A673 (cell line): ENCODE measurements at regions not wholly inside any gene's neighbourhood (a gene's known extent, or its start where the extent isn't known, plus 50 kb on each side); places are given as distances from the start of the nearest gene placed in this dataset.

ENCODE experiments used
- EZH2 ChIP-seq: fragments of 200-600 bp; sonication (generic); IDR thresholded peaks from 2 replicates; pipeline ENCODE4 v1.6.1; 2017; ENCODE audit warnings: borderline replicate concordance, low read depth, mild to moderate bottlenecking, mixed read lengths, antibody characterized with exemption, low read length; ENCODE audit not compliant: poor library complexity, severe bottlenecking
- TF ChIP-seq, protein P1 (sequence below): fragments of 300-800, 200-600 bp; sonication (generic); conservative IDR thresholded peaks from 2 replicates; pipeline ENCODE4 v1.5.1; 2017; ENCODE audit warnings: low read depth, mild to moderate bottlenecking, antibody characterized with exemption, low read length, moderate library complexity, mixed read lengths

DNA sequence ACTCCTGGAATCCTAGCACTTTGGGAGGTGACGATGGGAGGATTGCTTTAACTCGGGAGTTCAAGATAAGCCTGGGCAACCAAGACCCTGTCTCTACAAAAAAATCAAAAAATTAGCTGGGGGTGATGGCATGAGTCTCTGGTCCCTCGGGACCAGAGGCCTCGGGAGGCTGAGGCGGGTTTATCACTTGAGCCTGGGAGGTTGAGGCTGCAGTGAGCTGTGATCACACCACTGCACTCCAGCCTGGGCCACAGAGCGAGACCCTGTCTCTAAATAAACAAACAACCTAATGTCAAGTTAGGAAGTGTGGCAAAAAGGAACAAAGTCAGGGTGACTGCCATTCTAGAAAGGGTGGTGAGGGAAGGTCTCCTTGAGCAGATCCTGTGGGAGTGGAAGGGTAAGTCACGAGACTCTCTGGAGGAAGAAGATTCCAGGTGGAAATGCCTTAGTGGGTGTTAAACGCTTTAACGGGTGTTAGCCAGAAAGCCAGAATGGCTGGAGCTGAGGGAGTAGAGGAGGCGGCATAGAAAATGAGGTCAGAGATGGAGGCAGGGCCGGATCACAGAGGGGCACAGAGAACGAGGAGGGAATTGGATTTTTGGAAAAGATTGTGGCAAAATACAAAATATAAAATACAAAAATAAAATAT, 62.2 kb upstream of the ATP5PO start:
- TF ChIP-seq EZH2 = no peak
- TF ChIP-seq, protein P1, sequence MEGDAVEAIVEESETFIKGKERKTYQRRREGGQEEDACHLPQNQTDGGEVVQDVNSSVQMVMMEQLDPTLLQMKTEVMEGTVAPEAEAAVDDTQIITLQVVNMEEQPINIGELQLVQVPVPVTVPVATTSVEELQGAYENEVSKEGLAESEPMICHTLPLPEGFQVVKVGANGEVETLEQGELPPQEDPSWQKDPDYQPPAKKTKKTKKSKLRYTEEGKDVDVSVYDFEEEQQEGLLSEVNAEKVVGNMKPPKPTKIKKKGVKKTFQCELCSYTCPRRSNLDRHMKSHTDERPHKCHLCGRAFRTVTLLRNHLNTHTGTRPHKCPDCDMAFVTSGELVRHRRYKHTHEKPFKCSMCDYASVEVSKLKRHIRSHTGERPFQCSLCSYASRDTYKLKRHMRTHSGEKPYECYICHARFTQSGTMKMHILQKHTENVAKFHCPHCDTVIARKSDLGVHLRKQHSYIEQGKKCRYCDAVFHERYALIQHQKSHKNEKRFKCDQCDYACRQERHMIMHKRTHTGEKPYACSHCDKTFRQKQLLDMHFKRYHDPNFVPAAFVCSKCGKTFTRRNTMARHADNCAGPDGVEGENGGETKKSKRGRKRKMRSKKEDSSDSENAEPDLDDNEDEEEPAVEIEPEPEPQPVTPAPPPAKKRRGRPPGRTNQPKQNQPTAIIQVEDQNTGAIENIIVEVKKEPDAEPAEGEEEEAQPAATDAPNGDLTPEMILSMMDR = no peak
